ENCODE measurements at regions not wholly inside any gene's neighbourhood (a gene's known extent, or its start where the extent isn't known, plus 50 kb on each side); places are given as distances from the start of the nearest gene placed in this dataset.

GRCh38 chr3:170713653-170714052, 127.8 kb upstream of the SLC7A14 start:
- CTCF ChIA-PET (ENCODE audit: partially characterized antibody): interaction anchor here (0.6 kb wide), 1 partner anchor 1051 kb away, joined by 3 read pairs; no protein-coding TSS in a partner anchor
- H3K36me3 ChIP-seq (ENCODE audit: insufficient read depth, low read length): no peaks in the 10 kb centered on the region
- H3K36me3 Mint-ChIP-seq: no peaks in the 10 kb centered on the region
- no peaks in the 10 kb centered on the region for H3K27me3 ChIP-seq (ENCODE audit: insufficient read depth, low read length)
- H3K27ac ChIP-seq (ENCODE audit: low read depth, low read length): no peak overlapping the region
- DNase-seq: no peak
- intact Hi-C loops (cut with micrococcal nuclease): no loop called here
- peaks cover 7 to 31% of the 10 kb centered on the region in 2 donors for H3K27me3 Mint-ChIP-seq
- no peaks in the 10 kb centered on the region for H3K4me1 Mint-ChIP-seq
- no peaks in the 10 kb centered on the region for H3K9me3 ChIP-seq (ENCODE audit: control insufficient read depth in 1 of 2, low read length in 2 of 2)
- peaks cover 0 to 15% (median 11%) of the 10 kb centered on the region in 8 donors for H3K9me3 Mint-ChIP-seq
- no peak overlapping the region for H3K27ac Mint-ChIP-seq
- H3K4me3 Mint-ChIP-seq: no peak overlapping the region
- H3K4me1 ChIP-seq (ENCODE audit: insufficient read depth, low read length): no peaks in the 10 kb centered on the region
- H3K4me3 ChIP-seq (ENCODE audit: low read length in 2 of 2): no peak overlapping the region
- POLR2A ChIA-PET (ENCODE audit: partially characterized antibody): no interaction called here

DNA sequence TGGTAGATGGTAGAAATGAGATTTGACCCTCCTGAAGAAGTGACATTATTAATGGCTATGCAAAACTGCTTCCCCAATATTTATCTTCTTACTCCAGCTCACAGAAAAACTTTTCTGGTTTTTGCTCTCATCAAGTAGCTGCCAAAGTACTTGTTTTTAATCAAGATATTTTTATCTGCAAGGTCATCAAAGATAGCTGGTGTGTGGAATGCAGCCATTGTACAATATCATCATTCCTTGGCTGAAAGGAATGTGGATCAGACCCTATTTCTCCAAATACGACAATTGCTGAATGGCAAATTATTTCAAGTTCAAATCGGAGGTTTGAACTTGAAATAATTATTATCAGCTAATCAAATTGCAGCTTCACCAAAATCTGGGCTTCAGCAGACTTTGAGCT, 126.9 kb upstream of the SLC7A14 start:
- Mint-ChIP-seq H3K27me3 (peaks cover 4 to 24% of the 10 kb centered on the region in 2 donors), H3K27ac (no peak overlapping the region), H3K9me3 (peaks cover 0 to 15% (median 8%) of the 10 kb centered on the region in 8 donors), H3K4me3 (no peak overlapping the region), H3K36me3 (no peaks in the 10 kb centered on the region), H3K4me1 (no peaks in the 10 kb centered on the region)
- H3K9me3 ChIP-seq (ENCODE audit: control insufficient read depth in 1 of 2, low read length in 2 of 2): no peaks in the 10 kb centered on the region
- H3K27me3 ChIP-seq (ENCODE audit: insufficient read depth, low read length): no peaks in the 10 kb centered on the region
- ChIA-PET POLR2A (ENCODE audit: partially characterized antibody) (no interaction called here), CTCF (ENCODE audit: partially characterized antibody) (no interaction called here)
- no peak for DNase-seq
- no peaks in the 10 kb centered on the region for H3K36me3 ChIP-seq (ENCODE audit: insufficient read depth, low read length)
- no peak overlapping the region for H3K4me3 ChIP-seq (ENCODE audit: low read length in 2 of 2)
- intact Hi-C loops (cut with micrococcal nuclease): no loop called here
- H3K27ac ChIP-seq (ENCODE audit: low read depth, low read length): no peak overlapping the region
- no peaks in the 10 kb centered on the region for H3K4me1 ChIP-seq (ENCODE audit: insufficient read depth, low read length)

DNA sequence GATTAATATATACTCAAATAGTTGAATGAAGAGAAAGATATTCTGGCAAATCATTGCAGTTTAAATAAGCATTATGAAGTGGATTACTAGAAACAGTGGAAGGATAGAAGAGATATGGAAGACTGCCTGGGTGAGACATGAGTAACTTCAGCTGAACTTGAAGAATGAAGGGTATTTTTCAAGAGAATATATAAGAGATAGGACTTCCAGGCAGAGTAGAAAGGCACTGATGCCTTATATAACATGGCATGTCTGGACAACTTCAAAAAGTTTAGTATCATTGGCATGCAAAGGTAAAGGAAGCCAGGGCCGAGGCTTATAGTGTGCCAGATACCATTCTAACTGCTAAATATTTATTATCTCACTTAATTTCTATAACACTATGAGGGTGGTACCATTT, 126.5 kb upstream of the SLC7A14 start:
- H3K27ac ChIP-seq (ENCODE audit: low read depth, low read length): no peak overlapping the region
- POLR2A ChIA-PET (ENCODE audit: partially characterized antibody): no interaction called here
- no peak overlapping the region for H3K4me3 ChIP-seq (ENCODE audit: low read length in 2 of 2)
- Mint-ChIP-seq H3K9me3 (peaks cover 0 to 15% (median 8%) of the 10 kb centered on the region in 8 donors), H3K27ac (no peak overlapping the region), H3K36me3 (no peaks in the 10 kb centered on the region), H3K27me3 (peaks cover 3 to 24% of the 10 kb centered on the region in 2 donors), H3K4me3 (no peak overlapping the region), H3K4me1 (no peaks in the 10 kb centered on the region)
- no peaks in the 10 kb centered on the region for H3K27me3 ChIP-seq (ENCODE audit: insufficient read depth, low read length)
- H3K9me3 ChIP-seq (ENCODE audit: control insufficient read depth in 1 of 2, low read length in 2 of 2): no peaks in the 10 kb centered on the region
- intact Hi-C loops (cut with micrococcal nuclease): no loop called here
- CTCF ChIA-PET (ENCODE audit: partially characterized antibody): no interaction called here
- no peak for DNase-seq
- H3K4me1 ChIP-seq (ENCODE audit: insufficient read depth, low read length): no peaks in the 10 kb centered on the region
- H3K36me3 ChIP-seq (ENCODE audit: insufficient read depth, low read length): no peaks in the 10 kb centered on the region

DNA sequence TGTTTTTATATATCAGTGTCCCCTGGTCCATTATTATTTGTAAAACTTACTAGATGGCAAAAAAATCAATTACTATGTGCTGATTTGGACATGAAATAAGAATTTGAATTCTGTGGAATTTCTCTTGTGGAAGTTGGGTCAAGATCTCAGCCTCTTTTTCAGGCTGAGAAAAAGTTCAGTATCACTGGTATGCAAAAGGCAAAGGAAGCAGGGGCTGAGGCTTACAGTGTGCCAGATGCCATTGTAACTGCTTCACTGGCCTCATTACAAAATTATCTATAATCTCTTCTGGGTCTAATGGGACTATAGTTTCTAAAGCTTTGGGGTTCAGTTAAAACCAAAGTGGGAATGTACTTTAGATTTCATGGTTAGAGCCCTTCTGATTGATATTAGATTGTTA, 125.9 kb upstream of the SLC7A14 start:
- ChIA-PET POLR2A (ENCODE audit: partially characterized antibody) (no interaction called here), CTCF (ENCODE audit: partially characterized antibody) (no interaction called here)
- peaks cover 0 to 15% (median 7%) of the 10 kb centered on the region in 8 donors for H3K9me3 Mint-ChIP-seq
- H3K36me3 Mint-ChIP-seq: no peaks in the 10 kb centered on the region
- H3K4me3 Mint-ChIP-seq: no peak overlapping the region
- intact Hi-C loops (cut with micrococcal nuclease): no loop called here
- H3K4me3 ChIP-seq (ENCODE audit: low read length in 2 of 2): no peak overlapping the region
- no peak overlapping the region for H3K27ac ChIP-seq (ENCODE audit: low read depth, low read length)
- no peak overlapping the region for H3K27ac Mint-ChIP-seq
- H3K9me3 ChIP-seq (ENCODE audit: control insufficient read depth in 1 of 2, low read length in 2 of 2): no peaks in the 10 kb centered on the region
- DNase-seq: no peak
- H3K4me1 Mint-ChIP-seq: no peaks in the 10 kb centered on the region
- H3K27me3 Mint-ChIP-seq: peaks cover 3 to 25% of the 10 kb centered on the region in 2 donors
- H3K4me1 ChIP-seq (ENCODE audit: insufficient read depth, low read length): no peaks in the 10 kb centered on the region
- H3K36me3 ChIP-seq (ENCODE audit: insufficient read depth, low read length): no peaks in the 10 kb centered on the region
- H3K27me3 ChIP-seq (ENCODE audit: insufficient read depth, low read length): no peaks in the 10 kb centered on the region

- intact Hi-C loops (cut with micrococcal nuclease): no loop called here
- H3K27me3 ChIP-seq (ENCODE audit: insufficient read depth, low read length): no peaks in the 10 kb centered on the region
- Mint-ChIP-seq H3K36me3 (no peaks in the 10 kb centered on the region), H3K9me3 (peaks cover 0 to 15% (median 6%) of the 10 kb centered on the region in 8 donors), H3K27ac (no peak overlapping the region), H3K4me3 (no peak overlapping the region), H3K4me1 (no peaks in the 10 kb centered on the region), H3K27me3 (peaks cover 0 to 19% of the 10 kb centered on the region in 2 donors)
- DNase-seq: no peak
- ChIA-PET CTCF (ENCODE audit: partially characterized antibody) (no interaction called here), POLR2A (ENCODE audit: partially characterized antibody) (no interaction called here)
- no peaks in the 10 kb centered on the region for H3K36me3 ChIP-seq (ENCODE audit: insufficient read depth, low read length)
- no peaks in the 10 kb centered on the region for H3K4me1 ChIP-seq (ENCODE audit: insufficient read depth, low read length)
- no peak overlapping the region for H3K27ac ChIP-seq (ENCODE audit: low read depth, low read length)
- no peak overlapping the region for H3K4me3 ChIP-seq (ENCODE audit: low read length in 2 of 2)
- no peaks in the 10 kb centered on the region for H3K9me3 ChIP-seq (ENCODE audit: control insufficient read depth in 1 of 2, low read length in 2 of 2)
These were observed 123.2 kb upstream of the SLC7A14 start for GRCh38 chr3:170709046-170709445.

- H3K36me3 Mint-ChIP-seq: no peaks in the 10 kb centered on the region
- H3K27me3 Mint-ChIP-seq: peaks cover 0 to 16% of the 10 kb centered on the region in 2 donors
- POLR2A ChIA-PET (ENCODE audit: partially characterized antibody): no interaction called here
These were observed 122.0 kb upstream of the SLC7A14 start for GRCh38 chr3:170707899-170708298.

DNA sequence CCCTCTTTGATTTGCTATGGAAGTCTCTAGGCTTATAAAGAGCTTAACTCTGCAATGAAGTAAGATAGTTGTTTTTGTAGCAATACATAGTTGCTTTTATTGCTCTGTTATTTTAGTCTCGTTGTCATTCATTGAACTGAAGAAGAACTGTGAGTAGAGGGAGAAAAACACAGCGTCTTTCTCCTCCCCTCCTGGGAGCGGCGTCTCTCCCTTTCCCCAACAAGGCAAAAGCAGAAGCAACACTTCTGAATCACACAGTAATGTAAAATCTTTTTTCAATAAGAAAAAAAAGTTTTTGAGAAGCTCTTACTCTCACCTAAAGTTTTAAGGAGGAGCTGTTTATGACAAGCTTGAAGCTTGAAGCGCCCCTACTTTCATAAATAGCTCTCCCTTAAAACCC, 119.3 kb upstream of the SLC7A14 start:
- H3K27ac Mint-ChIP-seq: no peak overlapping the region
- no peaks in the 10 kb centered on the region for H3K4me1 Mint-ChIP-seq
- no peaks in the 10 kb centered on the region for H3K36me3 Mint-ChIP-seq
- no peaks in the 10 kb centered on the region for H3K9me3 ChIP-seq (ENCODE audit: control insufficient read depth in 1 of 2, low read length in 2 of 2)
- ChIA-PET POLR2A (ENCODE audit: partially characterized antibody) (no interaction called here), CTCF (ENCODE audit: partially characterized antibody) (no interaction called here)
- H3K36me3 ChIP-seq (ENCODE audit: insufficient read depth, low read length): no peaks in the 10 kb centered on the region
- H3K4me3 Mint-ChIP-seq: no peak overlapping the region
- intact Hi-C loops (cut with micrococcal nuclease): no loop called here
- H3K27me3 Mint-ChIP-seq: peaks cover 2 to 13% of the 10 kb centered on the region in 2 donors
- no peaks in the 10 kb centered on the region for H3K4me1 ChIP-seq (ENCODE audit: insufficient read depth, low read length)
- peaks cover 0 to 13% (median 6%) of the 10 kb centered on the region in 8 donors for H3K9me3 Mint-ChIP-seq
- no peaks in the 10 kb centered on the region for H3K27me3 ChIP-seq (ENCODE audit: insufficient read depth, low read length)
- no peak for DNase-seq
- no peak overlapping the region for H3K27ac ChIP-seq (ENCODE audit: low read depth, low read length)
- H3K4me3 ChIP-seq (ENCODE audit: low read length in 2 of 2): no peak overlapping the region

More at GRCh38 chr3:170707899-170708298, 122.0 kb upstream of the SLC7A14 start:
- Histone ChIP-seq H3K4me1 (ENCODE audit: insufficient read depth, low read length) (no peaks in the 10 kb centered on the region), H3K4me3 (ENCODE audit: low read length in 2 of 2) (no peak overlapping the region), H3K36me3 (ENCODE audit: insufficient read depth, low read length) (no peaks in the 10 kb centered on the region), H3K27me3 (ENCODE audit: insufficient read depth, low read length) (no peaks in the 10 kb centered on the region), H3K27ac (ENCODE audit: low read depth, low read length) (no peak overlapping the region), H3K9me3 (ENCODE audit: control insufficient read depth in 1 of 2, low read length in 2 of 2) (no peaks in the 10 kb centered on the region)
- Mint-ChIP-seq H3K27ac (no peak overlapping the region), H3K9me3 (peaks cover 0 to 15% (median 6%) of the 10 kb centered on the region in 8 donors), H3K4me1 (no peaks in the 10 kb centered on the region), H3K4me3 (no peak overlapping the region)
- intact Hi-C loops (cut with micrococcal nuclease): no loop called here
- DNase-seq: no peak
- CTCF ChIA-PET (ENCODE audit: partially characterized antibody): no interaction called here

DNA sequence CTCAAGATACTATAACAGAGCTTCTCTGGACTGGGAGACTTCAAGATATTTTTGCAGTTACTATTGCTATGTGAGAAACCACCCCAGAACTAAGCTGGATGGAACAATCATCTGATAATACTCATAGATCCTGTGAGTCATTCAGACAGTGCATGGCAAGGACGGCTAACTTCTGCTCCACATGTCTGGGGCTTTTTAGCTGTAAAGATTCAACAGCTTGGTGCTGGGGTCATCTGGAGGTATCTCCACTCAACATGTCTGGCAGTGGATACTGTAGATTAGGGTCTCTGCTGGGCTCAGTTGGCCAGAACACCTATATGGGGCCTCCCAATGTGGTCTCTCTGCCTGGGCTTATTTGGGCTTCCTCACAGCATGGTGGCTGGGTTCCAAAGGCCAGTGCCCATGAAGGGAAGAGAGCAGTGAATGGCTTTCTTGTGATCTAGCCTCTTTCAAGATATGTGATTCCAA, 117.3 kb upstream of the SLC7A14 start:
- no peaks in the 10 kb centered on the region for H3K4me1 ChIP-seq (ENCODE audit: insufficient read depth, low read length)
- no peak for DNase-seq
- CTCF ChIA-PET (ENCODE audit: partially characterized antibody): no interaction called here
- no peaks in the 10 kb centered on the region for H3K9me3 ChIP-seq (ENCODE audit: control insufficient read depth in 1 of 2, low read length in 2 of 2)
- no peaks in the 10 kb centered on the region for H3K27me3 ChIP-seq (ENCODE audit: insufficient read depth, low read length)
- H3K9me3 Mint-ChIP-seq: peaks cover 0 to 3% (median 0%) of the 10 kb centered on the region in 8 donors
- no peaks in the 10 kb centered on the region for H3K36me3 Mint-ChIP-seq
- no peak overlapping the region for H3K4me3 ChIP-seq (ENCODE audit: low read length in 2 of 2)
- no peak overlapping the region for H3K4me3 Mint-ChIP-seq
- intact Hi-C loops (cut with micrococcal nuclease): no loop called here
- H3K27ac Mint-ChIP-seq: no peak overlapping the region
- no peak overlapping the region for H3K27ac ChIP-seq (ENCODE audit: low read depth, low read length)
- no peaks in the 10 kb centered on the region for H3K36me3 ChIP-seq (ENCODE audit: insufficient read depth, low read length)
- POLR2A ChIA-PET (ENCODE audit: partially characterized antibody): no interaction called here
- H3K27me3 Mint-ChIP-seq: peaks cover 3 to 6% of the 10 kb centered on the region in 2 donors
- no peaks in the 10 kb centered on the region for H3K4me1 Mint-ChIP-seq

All from CD4-positive, alpha-beta memory T cell (primary cell).